Upper lobe of left lung (tissue), 6 donors: ENCODE measurements at regions not wholly inside any gene's neighbourhood (a gene's known extent, or its start where the extent isn't known, plus 50 kb on each side); places are given as distances from the start of the nearest gene placed in this dataset.
A peak's percentile ranks its signal among the peaks of the same experiment; 100 is the strongest.
"Not testable (repeated sequence)": the region's sequence is repeated elsewhere in the genome, so short reads cannot be mapped to it uniquely, and the experiment has no call there.

Experiments
- ATAC-seq, 2 donors: fragments of 200-7000 bp; cut with Tn5 transposase; one replicate each; pipeline ENCODE4 v1.9.1; 2022; ENCODE audit warnings: mild to moderate bottlenecking in 2 of 2, moderate library complexity in 2 of 2; ENCODE audit not compliant: low FRiP score in 2 of 2
- DNase-seq, 2 donors: peaks; one replicate each; pipeline ENCODE4 v3.0.0-alpha.2; 2019 to 2020
- H3K27ac ChIP-seq, 4 donors: fragments of 200-600 bp; sonication (generic); one replicate each; pipeline ENCODE4 v1.5.1; 2016 to 2019
- H3K27me3 ChIP-seq, 4 donors: fragments of 200-600 bp; sonication (generic); one replicate each; pipeline ENCODE4 v1.5.1; 2017 to 2019
- H3K36me3 ChIP-seq, 4 donors: fragments of 200-600 bp; sonication (generic); one replicate each; pipeline ENCODE4 v1.5.1; 2016 to 2019
- H3K4me1 ChIP-seq, 4 donors: fragments of 200-600 bp; sonication (generic); one replicate each; pipeline ENCODE4 v1.5.1; 2018 to 2019
- H3K4me3 ChIP-seq, 4 donors: fragments of 200-600 bp; sonication (generic); one replicate each; pipeline ENCODE4 v1.5.1; 2017 to 2019; ENCODE audit warnings: mild to moderate bottlenecking in 2 of 4, moderate library complexity in 1 of 4
- H3K9me3 ChIP-seq, 4 donors: fragments of 200-600 bp; sonication (generic); one replicate each; pipeline ENCODE4 v1.5.1; 2018 to 2019
- EP300 ChIP-seq, 4 donors: sonication (generic); formaldehyde crosslinking; IDR thresholded peaks; one replicate each; pipeline ENCODE4 v1.5.1; 2017; ENCODE audit warnings: antibody characterized with exemption in 4 of 4, control low read depth in 2 of 4
- POLR2A ChIP-seq, 4 donors: fragments of 450-650 bp; IDR thresholded peaks; one replicate each; pipeline ENCODE4 v1.5.1; 2016 to 2017; ENCODE audit warnings: antibody characterized with exemption in 4 of 4, mild to moderate bottlenecking in 2 of 4
- POLR2AphosphoS5 ChIP-seq, 2 donors: sonication (generic); formaldehyde crosslinking; IDR thresholded peaks; one replicate each; pipeline ENCODE4 v1.5.1; 2017; ENCODE audit warnings: antibody characterized with exemption in 2 of 2
- WGBS, 2 donors: methylation state at CpG; one replicate each; pipeline ENCODE4 v1.1.5; 2017 to 2018; 5-methylcytosine and 5-hydroxymethylcytosine counted together
- TF ChIP-seq, protein P1 (sequence below), 6 experiments: fragments of 450-650 bp in 4 of 6; fragments of 200-600 bp in 2 of 6; sonication (generic) in 2 of 6; IDR thresholded peaks; one replicate each; pipeline ENCODE4 v1.5.1; 2016 to 2019; ENCODE audit warnings: antibody characterized with exemption in 6 of 6
- donor health status: DM: no; HTN: no; CAD: no; lungs with moderate emphysema.
- donor health status: DM: no; HTN: yes; CAD: no; lungs with severe emphysema.

DNA sequence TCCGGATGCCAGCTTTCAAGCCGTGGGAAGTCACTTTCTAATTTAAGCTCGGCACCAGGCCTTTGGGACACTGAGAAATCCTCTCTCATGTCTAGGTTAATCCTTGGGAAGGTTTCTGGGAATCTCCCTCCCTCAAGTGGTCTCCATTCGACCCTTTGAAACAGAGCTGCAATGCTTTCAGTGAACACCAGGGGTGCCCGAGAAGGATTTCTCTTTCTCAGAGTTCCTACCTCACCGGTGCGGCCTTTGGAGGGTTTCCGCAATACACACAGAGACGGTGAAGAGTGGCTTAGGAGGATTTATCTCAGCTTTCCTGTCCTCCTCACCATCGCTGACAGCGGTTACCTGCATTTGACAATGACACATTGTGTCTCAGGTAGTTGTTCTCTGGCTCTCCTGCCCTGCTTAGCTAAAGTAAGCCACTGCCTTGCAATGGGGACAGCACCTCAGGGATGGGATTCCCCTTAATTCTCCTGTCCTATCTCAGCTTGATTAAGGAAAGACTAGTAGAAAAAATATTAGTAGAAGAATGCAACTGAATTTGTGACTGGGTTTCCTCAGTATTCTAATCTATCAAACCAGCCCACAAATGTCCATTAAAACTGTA is 180.6 kb downstream of the GABRG2 start:
- Histone ChIP-seq H3K36me3 (no peaks in the 10 kb centered on the region), H3K4me1 (no peaks in the 10 kb centered on the region), H3K27ac (no peak overlapping the region), H3K9me3 (no peaks in the 10 kb centered on the region), H3K27me3 (no peaks in the 10 kb centered on the region), H3K4me3 (no peak overlapping the region)
- no peak for ATAC-seq
- no peak for DNase-seq
- WGBS, 2 donors, result 66 to 79% methylated on average over 11 of the region's 11 CpGs
- no peak for TF ChIP-seq POLR2AphosphoS5 (IDR thresholded peaks at IDR 0.05)
- no peak for TF ChIP-seq POLR2A (IDR thresholded peaks at IDR 0.05)
- TF ChIP-seq EP300 (IDR thresholded peaks at IDR 0.05), result no peak
- TF ChIP-seq, protein P1, sequence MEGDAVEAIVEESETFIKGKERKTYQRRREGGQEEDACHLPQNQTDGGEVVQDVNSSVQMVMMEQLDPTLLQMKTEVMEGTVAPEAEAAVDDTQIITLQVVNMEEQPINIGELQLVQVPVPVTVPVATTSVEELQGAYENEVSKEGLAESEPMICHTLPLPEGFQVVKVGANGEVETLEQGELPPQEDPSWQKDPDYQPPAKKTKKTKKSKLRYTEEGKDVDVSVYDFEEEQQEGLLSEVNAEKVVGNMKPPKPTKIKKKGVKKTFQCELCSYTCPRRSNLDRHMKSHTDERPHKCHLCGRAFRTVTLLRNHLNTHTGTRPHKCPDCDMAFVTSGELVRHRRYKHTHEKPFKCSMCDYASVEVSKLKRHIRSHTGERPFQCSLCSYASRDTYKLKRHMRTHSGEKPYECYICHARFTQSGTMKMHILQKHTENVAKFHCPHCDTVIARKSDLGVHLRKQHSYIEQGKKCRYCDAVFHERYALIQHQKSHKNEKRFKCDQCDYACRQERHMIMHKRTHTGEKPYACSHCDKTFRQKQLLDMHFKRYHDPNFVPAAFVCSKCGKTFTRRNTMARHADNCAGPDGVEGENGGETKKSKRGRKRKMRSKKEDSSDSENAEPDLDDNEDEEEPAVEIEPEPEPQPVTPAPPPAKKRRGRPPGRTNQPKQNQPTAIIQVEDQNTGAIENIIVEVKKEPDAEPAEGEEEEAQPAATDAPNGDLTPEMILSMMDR (IDR thresholded peaks at IDR 0.05), result no peak

DNA sequence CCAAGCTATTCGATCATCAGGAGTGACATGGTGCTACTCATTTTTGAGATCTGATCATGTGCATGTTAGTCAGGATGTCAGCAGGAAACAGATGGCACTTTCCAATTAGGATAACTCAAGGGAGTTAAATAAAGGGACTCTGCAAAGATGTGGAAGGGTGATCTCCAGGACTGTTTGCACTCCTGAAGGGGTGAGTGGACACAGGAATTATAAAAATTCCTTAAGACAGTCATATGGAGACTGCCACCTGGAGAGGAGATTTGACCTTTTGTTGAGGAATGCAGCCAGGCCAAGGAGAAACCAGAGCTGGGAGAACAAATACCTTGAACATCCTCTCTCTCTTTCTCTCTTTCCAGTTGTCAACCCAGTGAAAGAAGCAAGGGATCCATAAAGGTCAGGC is 189.1 kb downstream of the GABRG2 start:
- no peak overlapping the region for H3K27ac ChIP-seq
- ATAC-seq (no peak), DNase-seq (no peak)
- no peaks in the 10 kb centered on the region for H3K36me3 ChIP-seq
- no peaks in the 10 kb centered on the region for H3K27me3 ChIP-seq
- no peaks in the 10 kb centered on the region for H3K9me3 ChIP-seq
- TF ChIP-seq, protein P1 (IDR thresholded peaks at IDR 0.05), result no peak
- no peak for TF ChIP-seq POLR2A (IDR thresholded peaks at IDR 0.05)
- no peak for TF ChIP-seq POLR2AphosphoS5 (IDR thresholded peaks at IDR 0.05)
- no peak for TF ChIP-seq EP300 (IDR thresholded peaks at IDR 0.05)
- no peak overlapping the region for H3K4me3 ChIP-seq
- H3K4me1 ChIP-seq, result no peaks in the 10 kb centered on the region
- WGBS, 2 donors, result 71 to 75% methylated on average over 1 of the region's 1 CpG

DNA sequence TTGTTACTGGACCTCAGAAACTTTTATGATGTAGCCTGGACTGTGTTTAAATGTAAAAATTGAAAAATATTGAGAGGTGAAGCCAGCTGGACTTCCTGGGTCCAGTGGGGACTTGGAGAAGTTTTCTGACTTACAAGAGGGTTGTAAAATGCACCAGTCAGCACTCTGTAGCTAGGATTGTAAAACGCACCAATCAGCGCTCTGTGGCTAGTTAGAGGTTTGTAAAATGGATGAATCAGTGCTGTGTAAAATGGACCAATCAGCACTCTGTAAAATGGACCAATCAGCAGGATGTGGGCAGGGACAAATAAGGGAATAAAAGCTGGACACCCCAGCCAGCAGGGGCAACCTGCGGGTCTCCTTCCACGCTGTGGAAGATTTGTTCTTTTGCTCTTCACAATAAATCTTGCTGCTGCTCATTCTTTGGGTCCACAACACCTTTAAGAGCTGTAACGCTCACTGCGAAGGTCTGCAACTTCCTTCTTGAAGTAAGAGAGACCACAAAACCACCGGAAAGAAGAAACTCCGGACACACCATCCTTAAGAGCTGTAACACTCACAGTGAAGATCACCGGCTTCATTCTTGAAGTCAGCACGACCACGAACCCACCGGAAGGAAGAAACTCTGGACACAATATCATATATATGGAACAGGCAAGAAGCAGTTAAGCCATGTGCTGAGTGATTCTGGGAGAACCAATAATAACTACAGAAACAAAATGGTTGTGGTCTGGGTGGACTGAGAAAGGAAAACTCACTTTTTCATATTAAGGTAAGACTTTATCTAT is 201.3 kb downstream of the GABRG2 start:
- Histone ChIP-seq H3K36me3 (no peaks in the 10 kb centered on the region), H3K27me3 (no peaks in the 10 kb centered on the region), H3K9me3 (no peaks in the 10 kb centered on the region), H3K4me3 (no peak overlapping the region), H3K4me1 (no peaks in the 10 kb centered on the region), H3K27ac (no peak overlapping the region)
- no peak for DNase-seq
- no peak for ATAC-seq
- 57 to 65% methylated on average over 12 of the region's 12 CpGs for WGBS, 2 donors
- TF ChIP-seq, protein P1 (IDR thresholded peaks at IDR 0.05), result no peak
- TF ChIP-seq EP300 (IDR thresholded peaks at IDR 0.05) (no peak), POLR2A (IDR thresholded peaks at IDR 0.05) (no peak), POLR2AphosphoS5 (IDR thresholded peaks at IDR 0.05) (no peak)

DNA sequence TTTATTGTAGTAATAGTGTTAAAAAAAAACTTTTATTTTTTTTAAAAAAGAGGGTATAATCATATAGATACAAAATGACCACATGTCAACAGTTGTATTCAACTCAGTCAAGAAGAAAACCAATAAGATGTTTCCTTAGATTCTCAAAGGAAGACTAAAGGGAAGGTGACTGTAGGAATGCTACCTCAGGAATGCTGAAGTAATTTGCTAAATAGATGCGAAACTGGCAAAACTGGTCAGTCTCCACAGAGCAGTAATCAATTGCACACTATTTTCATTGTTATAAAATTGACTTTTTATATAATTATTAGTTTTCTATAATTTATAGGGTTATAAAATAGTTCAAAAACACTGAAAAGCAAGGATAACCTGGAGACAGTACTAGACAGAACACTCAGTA is 204.8 kb downstream of the GABRG2 start:
- DNase-seq (no peak), ATAC-seq (no peak)
- Histone ChIP-seq H3K36me3 (no peaks in the 10 kb centered on the region), H3K4me3 (no peak overlapping the region), H3K27ac (no peak overlapping the region), H3K4me1 (no peaks in the 10 kb centered on the region), H3K9me3 (no peaks in the 10 kb centered on the region), H3K27me3 (no peaks in the 10 kb centered on the region)
- TF ChIP-seq EP300 (IDR thresholded peaks at IDR 0.05) (no peak), POLR2A (IDR thresholded peaks at IDR 0.05) (no peak), POLR2AphosphoS5 (IDR thresholded peaks at IDR 0.05) (no peak)
- TF ChIP-seq, protein P1 (IDR thresholded peaks at IDR 0.05), result no peak
- WGBS, 2 donors, result 66 to 73% methylated on average over 1 of the region's 1 CpG

DNA sequence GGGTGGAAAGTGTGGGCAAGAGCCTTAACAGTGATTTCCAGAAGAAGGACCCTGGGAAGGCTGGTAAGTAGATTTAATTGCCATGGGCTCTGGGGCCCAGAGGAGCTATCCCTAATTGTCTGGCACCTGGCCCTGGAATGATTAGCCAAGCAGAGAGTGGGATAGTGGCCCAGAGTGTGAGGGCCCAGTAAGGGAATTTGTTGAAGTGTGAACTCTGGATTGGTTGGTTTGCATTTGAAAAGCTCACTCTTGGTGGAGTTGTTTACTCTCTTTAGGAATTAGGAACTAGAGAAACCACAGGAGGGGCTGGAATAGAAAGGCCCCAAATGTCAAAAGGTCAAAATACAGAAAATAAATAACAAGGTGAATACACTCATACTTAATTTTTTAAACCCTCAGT is 207.1 kb downstream of the GABRG2 start:
- H3K9me3 ChIP-seq, result no peaks in the 10 kb centered on the region
- no peaks in the 10 kb centered on the region for H3K4me1 ChIP-seq
- ATAC-seq (no peak), DNase-seq (peak in 1 of 2 donors; percentile 19)
- H3K4me3 ChIP-seq, result no peak overlapping the region
- no peaks in the 10 kb centered on the region for H3K36me3 ChIP-seq
- no peak overlapping the region for H3K27ac ChIP-seq
- H3K27me3 ChIP-seq, result no peaks in the 10 kb centered on the region
- TF ChIP-seq, protein P1 (IDR thresholded peaks at IDR 0.05), result no peak
- TF ChIP-seq POLR2AphosphoS5 (IDR thresholded peaks at IDR 0.05), result no peak
- TF ChIP-seq EP300 (IDR thresholded peaks at IDR 0.05), result no peak
- TF ChIP-seq POLR2A (IDR thresholded peaks at IDR 0.05), result no peak

DNA sequence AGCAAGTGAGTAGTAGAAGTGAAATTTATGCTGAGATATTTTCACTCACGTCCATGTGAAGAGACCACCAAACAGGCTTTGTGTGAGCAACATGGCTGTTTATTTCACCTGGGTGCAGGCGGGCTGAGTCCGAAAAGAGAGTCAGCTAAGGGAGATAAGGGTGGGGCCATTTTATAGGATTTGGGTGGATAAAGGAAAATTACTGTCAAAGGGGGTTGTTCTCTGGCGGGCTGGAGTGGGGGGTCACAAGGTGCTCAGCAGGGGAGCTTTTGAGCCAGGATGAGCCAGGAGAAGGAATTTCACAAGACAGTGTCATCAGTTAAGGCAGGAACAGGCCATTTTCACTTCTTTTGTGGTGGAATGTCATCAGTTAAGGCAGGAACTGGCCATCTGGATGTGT is 207.8 kb downstream of the GABRG2 start:
- not testable (repeated sequence) for ATAC-seq, H3K27me3 ChIP-seq, H3K4me3 ChIP-seq, H3K4me1 ChIP-seq, H3K36me3 ChIP-seq, DNase-seq, H3K9me3 ChIP-seq, H3K27ac ChIP-seq
- WGBS, 2 donors, result 73 to 74% methylated on average over 4 of the region's 4 CpGs
